Lower lobe of right lung (tissue), 2 donors: ENCODE measurements at regions not wholly inside any gene's neighbourhood (a gene's known extent, or its start where the extent isn't known, plus 50 kb on each side); places are given as distances from the start of the nearest gene placed in this dataset.

ENCODE experiments used
- ATAC-seq, 2 donors: fragments of 200-7000 bp; cut with Tn5 transposase; one replicate each; pipeline ENCODE4 v1.9.1; 2020 to 2022; ENCODE audit warnings: mild to moderate bottlenecking in 2 of 2, moderate library complexity in 2 of 2
- DNase-seq: peaks from one replicate; pipeline ENCODE4 v3.0.0-alpha.2; 2020
- H3K27ac ChIP-seq: fragments of 200-600 bp; one replicate; pipeline ENCODE4 v1.8.0; 2022
- H3K27me3 ChIP-seq: fragments of 200-600 bp; one replicate; pipeline ENCODE4 v1.8.0; 2022; ENCODE audit warnings: low read depth
- H3K36me3 ChIP-seq: fragments of 200-600 bp; one replicate; pipeline ENCODE4 v1.8.0; 2022; ENCODE audit warnings: mild to moderate bottlenecking
- H3K4me1 ChIP-seq: fragments of 200-600 bp; one replicate; pipeline ENCODE4 v1.8.0; 2022
- H3K4me3 ChIP-seq: fragments of 200-600 bp; one replicate; pipeline ENCODE4 v1.8.0; 2022; ENCODE audit warnings: mild to moderate bottlenecking
- H3K9me3 ChIP-seq: fragments of 200-600 bp; one replicate; pipeline ENCODE4 v1.8.0; 2022
- intact Hi-C: fragments of 100-400 bp; cut with DNase I; formaldehyde crosslinking; loops from one replicate; pipeline ENCODE4 v1.11.0; 2022
- TF ChIP-seq, protein P1 (sequence below): fragments of 200-600 bp; IDR thresholded peaks from one replicate; pipeline ENCODE4 v1.8.0; 2022; ENCODE audit warnings: antibody characterized with exemption, mild to moderate bottlenecking
- donor health status: DM: no; HTN: yes; CAD: no; lungs with severe emphysema.

DNA sequence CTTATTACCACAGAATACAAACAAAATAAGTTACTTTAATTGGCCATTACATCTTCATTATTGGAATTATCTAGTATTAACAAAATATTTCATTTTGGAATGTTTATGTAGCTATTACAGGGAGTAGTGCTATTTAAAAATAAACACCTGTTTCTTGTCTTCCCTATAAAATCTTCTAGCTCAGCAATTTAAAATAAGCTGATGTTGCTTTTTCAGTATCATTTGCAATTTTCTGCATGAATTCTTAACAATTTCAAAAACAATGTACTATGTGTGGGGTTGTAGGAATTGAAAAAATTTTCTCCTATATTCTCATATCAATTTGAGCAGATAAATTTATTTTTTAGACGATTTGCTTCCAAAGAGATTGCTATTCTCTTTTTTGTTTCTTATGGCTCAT is 1251.3 kb upstream of the CRIM1 start:
- H3K27me3 ChIP-seq, result no peaks in the 10 kb centered on the region
- no peak overlapping the region for H3K4me3 ChIP-seq
- ATAC-seq, result no peak
- no peaks in the 10 kb centered on the region for H3K9me3 ChIP-seq
- intact Hi-C loops, result no loop called here
- H3K27ac ChIP-seq, result no peak overlapping the region
- TF ChIP-seq, protein P1, sequence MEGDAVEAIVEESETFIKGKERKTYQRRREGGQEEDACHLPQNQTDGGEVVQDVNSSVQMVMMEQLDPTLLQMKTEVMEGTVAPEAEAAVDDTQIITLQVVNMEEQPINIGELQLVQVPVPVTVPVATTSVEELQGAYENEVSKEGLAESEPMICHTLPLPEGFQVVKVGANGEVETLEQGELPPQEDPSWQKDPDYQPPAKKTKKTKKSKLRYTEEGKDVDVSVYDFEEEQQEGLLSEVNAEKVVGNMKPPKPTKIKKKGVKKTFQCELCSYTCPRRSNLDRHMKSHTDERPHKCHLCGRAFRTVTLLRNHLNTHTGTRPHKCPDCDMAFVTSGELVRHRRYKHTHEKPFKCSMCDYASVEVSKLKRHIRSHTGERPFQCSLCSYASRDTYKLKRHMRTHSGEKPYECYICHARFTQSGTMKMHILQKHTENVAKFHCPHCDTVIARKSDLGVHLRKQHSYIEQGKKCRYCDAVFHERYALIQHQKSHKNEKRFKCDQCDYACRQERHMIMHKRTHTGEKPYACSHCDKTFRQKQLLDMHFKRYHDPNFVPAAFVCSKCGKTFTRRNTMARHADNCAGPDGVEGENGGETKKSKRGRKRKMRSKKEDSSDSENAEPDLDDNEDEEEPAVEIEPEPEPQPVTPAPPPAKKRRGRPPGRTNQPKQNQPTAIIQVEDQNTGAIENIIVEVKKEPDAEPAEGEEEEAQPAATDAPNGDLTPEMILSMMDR, result no peak
- H3K36me3 ChIP-seq, result no peaks in the 10 kb centered on the region
- DNase-seq, result no peak
- H3K4me1 ChIP-seq, result no peaks in the 10 kb centered on the region

DNA sequence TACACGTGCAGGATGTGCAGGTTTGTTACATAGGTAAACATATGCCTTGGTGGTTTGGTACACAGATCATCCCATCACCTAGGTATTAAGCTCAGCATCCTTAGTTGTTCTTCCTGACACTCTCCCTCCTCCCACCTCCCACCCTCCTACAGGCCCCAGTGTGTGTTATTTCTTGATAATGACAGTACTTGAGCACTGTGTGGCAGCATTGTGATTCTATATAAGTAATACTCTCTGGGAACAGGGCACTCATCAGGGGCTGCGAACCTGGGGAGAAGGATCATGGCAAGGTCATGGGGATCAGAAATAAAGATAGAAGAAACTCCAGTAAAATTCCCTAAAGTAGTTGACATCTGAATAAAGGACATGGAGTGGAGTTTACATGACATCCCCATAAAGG is 1256.2 kb upstream of the CRIM1 start:
- Histone ChIP-seq H3K9me3 (no peaks in the 10 kb centered on the region), H3K4me1 (no peaks in the 10 kb centered on the region), H3K36me3 (no peaks in the 10 kb centered on the region), H3K27me3 (no peaks in the 10 kb centered on the region), H3K27ac (no peak overlapping the region), H3K4me3 (no peak overlapping the region)
- DNase-seq (no peak), ATAC-seq (no peak)
- intact Hi-C loops, result no loop called here
- TF ChIP-seq, protein P1, result no peak

DNA sequence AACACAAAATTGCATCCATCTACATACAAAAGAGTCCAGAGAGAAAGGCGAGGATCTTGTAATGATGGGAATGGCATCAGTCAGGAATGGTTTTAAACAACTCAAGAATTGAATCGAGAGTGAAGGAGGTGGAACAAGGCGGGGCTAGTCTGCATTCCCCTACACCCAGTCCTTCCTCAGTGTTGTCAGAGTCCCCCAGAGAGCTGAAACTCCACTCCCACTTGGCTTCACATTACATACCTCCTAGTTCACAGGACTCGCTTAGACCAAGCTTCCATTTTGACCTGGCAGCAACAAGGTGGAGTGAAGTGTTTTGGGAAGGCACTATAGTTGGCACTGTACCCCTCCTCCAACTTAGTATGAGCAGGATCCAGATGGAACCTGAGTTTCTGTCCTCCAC is 1273.5 kb upstream of the CRIM1 start:
- Histone ChIP-seq H3K27ac (no peak overlapping the region), H3K4me3 (no peak overlapping the region), H3K9me3 (no peaks in the 10 kb centered on the region), H3K36me3 (no peaks in the 10 kb centered on the region), H3K4me1 (no peaks in the 10 kb centered on the region), H3K27me3 (no peaks in the 10 kb centered on the region)
- no peak for ATAC-seq
- DNase-seq, result no peak
- TF ChIP-seq, protein P1, result no peak
- intact Hi-C loops, result no loop called here

DNA sequence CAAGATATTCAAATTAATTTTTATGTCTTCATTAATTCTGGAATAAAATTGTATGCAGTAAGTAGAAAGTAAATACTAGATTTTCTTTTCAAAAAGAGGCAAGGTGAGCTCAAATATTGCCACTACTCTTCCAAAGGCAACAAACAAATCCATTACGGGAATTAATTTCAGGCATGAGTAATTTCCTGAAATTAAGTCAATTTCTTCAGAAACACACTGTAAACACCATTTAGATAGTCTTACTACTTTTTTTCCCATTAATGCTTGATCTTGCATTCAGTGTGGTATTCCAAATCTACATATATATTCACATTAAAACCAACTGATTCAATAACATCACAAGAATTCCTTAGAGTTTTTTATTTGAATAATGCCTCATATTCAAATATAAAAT is 1274.0 kb upstream of the CRIM1 start:
- Histone ChIP-seq H3K9me3 (no peaks in the 10 kb centered on the region), H3K27me3 (no peaks in the 10 kb centered on the region), H3K4me3 (no peak overlapping the region), H3K27ac (no peak overlapping the region), H3K36me3 (no peaks in the 10 kb centered on the region), H3K4me1 (no peaks in the 10 kb centered on the region)
- DNase-seq, result no peak
- no peak for ATAC-seq
- TF ChIP-seq, protein P1, result no peak
- intact Hi-C loops, result no loop called here

DNA sequence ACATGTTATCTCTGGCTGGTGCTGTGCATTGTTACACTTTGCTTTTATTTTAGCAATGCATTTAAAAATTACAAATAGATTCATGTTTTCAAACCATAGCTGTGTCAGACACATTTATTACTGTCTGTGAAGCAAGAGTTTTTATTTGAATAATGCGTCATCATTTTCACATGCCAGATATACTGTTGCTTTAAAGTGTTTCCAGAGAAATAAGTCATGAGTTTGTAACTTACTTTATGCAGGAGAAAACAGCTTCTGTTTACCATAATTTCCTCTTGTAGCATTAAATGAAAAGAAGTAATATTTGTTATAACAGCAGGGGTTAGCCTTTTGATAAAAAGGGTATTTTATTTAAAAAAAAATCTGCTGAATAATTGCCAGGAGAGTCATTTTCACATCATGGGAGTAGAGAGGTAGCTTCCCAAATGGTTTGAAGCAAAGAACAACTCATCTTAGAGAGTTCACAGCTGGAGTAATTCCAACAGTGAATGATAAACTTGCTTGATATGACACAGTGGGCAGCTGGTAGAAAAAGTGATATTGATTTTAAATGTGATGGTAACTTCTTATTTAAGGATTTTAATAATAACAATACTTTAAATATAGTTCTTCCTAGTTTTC is 1274.5 kb upstream of the CRIM1 start:
- TF ChIP-seq, protein P1, result no peak
- no peaks in the 10 kb centered on the region for H3K27me3 ChIP-seq
- H3K9me3 ChIP-seq, result no peaks in the 10 kb centered on the region
- no peak overlapping the region for H3K27ac ChIP-seq
- ATAC-seq (no peak), DNase-seq (no peak)
- no peaks in the 10 kb centered on the region for H3K36me3 ChIP-seq
- H3K4me1 ChIP-seq, result no peaks in the 10 kb centered on the region
- intact Hi-C loops, result no loop called here
- no peak overlapping the region for H3K4me3 ChIP-seq
